ENCODE measurements at regions not wholly inside any gene's neighbourhood (a gene's known extent, or its start where the extent isn't known, plus 50 kb on each side); places are given as distances from the start of the nearest gene placed in this dataset.

DNA sequence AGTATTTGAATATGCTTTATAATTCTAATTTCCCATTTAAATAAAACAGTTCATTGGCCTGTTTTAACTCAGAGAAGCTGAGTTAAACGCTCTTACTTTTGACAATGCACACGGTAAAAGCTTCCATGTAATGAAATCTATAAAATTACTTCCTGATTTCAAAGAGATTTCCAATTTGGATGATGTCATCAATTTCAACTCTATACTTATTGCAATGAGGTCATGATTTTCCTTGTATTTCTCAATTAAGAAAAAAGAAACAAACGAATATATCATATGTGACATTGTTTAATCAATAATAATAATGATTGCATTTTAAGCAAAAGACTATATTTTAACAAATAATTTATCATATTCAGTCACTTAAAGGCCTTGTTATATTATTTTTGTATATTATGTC lies 926.1 kb upstream of the MANEA start (continued):
- TF ChIP-seq NCOA2 (CRISPR knock-in tag; IDR thresholded peaks at IDR 0.05) (no peak), ZFP62 (CRISPR knock-in tag; IDR thresholded peaks at IDR 0.05) (no peak)

DNA sequence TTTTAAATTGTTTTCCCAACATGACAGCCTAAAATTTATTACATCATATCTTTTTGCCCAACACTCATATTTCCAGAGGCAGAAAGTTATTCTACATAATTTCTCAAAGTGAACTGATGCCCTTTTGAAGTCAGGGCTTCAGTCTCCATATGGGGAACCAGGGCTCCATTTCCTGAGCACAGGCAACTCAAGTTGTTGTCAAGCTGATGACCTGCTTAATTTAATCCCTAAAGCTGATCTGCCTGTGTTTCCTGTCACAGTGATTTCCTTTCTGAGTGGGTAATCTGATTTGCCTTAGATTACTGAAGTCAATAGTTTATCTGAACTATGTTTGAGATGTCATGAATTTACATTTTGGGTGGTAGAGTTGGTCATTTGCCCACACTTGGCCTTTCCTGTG lies 932.1 kb upstream of the MANEA start:
- in situ Hi-C loops (cut with HindIII; ENCODE audit: extremely low pct_ligation_motif_present, low pct_unique_long_range_greater_than_20kb) (no loop called here), intact Hi-C loops (cut with micrococcal nuclease; ENCODE audit: unreplicated experiment) (no loop called here)
- Histone ChIP-seq H3K36me3 (replicated peaks in 1 of 2; ENCODE audit: control insufficient read depth in 1 of 2, insufficient read depth in 2 of 2, low read length in 2 of 2) (no peaks in the 10 kb centered on the region), H3K4me3 (replicated peaks in 1 of 3; ENCODE audit: insufficient read depth in 1 of 3, low read depth in 2 of 3, low read length in 3 of 3) (no peak overlapping the region), H3K79me2 (ENCODE audit: insufficient read depth, low read length) (no peaks in the 10 kb centered on the region), H3K4me1 (ENCODE audit: insufficient read depth, low read length) (no peaks in the 10 kb centered on the region), H3K27ac (ENCODE audit: extremely low read length, insufficient read depth, low read length) (no peak overlapping the region), H3K27me3 (ENCODE audit: control insufficient read depth in 1 of 2, insufficient read depth in 2 of 2, low read length in 2 of 2) (no peaks in the 10 kb centered on the region), H3K9me3 (ENCODE audit: low read length) (no peaks in the 10 kb centered on the region), H3K4me2 (ENCODE audit: low read depth, low read length) (no peak overlapping the region), H2AFZ (ENCODE audit: low read length) (no peak overlapping the region), H3K9ac (ENCODE audit: insufficient read depth, low read depth, low read length) (no peak overlapping the region), H4K20me1 (ENCODE audit: insufficient read depth, low read length) (no peaks in the 10 kb centered on the region)
- no TSS peak for BruUV-seq (replicated peaks)
- no peak for FAIRE-seq
- POLR2A ChIA-PET: no interaction called here
- CTCF ChIA-PET (ENCODE audit: low intra/inter-chr PET ratio, low total read pairs): no interaction called here
- TF ChIP-seq KLF15 (CRISPR knock-in tag; IDR thresholded peaks at IDR 0.05; ENCODE audit: borderline replicate concordance) (no peak), DNMT3B (CRISPR knock-in tag; conservative IDR thresholded peaks at IDR 0.05) (no peak), ZNF674 (CRISPR knock-in tag; IDR thresholded peaks at IDR 0.05; ENCODE audit: low read depth) (no peak), SRY (CRISPR knock-in tag; IDR thresholded peaks at IDR 0.05) (no peak), ZNF629 (CRISPR knock-in tag; conservative IDR thresholded peaks at IDR 0.05) (no peak), AKAP8 (CRISPR knock-in tag; IDR thresholded peaks at IDR 0.05) (no peak), ZNF180 (CRISPR knock-in tag; IDR thresholded peaks at IDR 0.05; ENCODE audit: borderline replicate concordance, low read depth) (no peak)
- TF ChIP-seq, protein P1, sequence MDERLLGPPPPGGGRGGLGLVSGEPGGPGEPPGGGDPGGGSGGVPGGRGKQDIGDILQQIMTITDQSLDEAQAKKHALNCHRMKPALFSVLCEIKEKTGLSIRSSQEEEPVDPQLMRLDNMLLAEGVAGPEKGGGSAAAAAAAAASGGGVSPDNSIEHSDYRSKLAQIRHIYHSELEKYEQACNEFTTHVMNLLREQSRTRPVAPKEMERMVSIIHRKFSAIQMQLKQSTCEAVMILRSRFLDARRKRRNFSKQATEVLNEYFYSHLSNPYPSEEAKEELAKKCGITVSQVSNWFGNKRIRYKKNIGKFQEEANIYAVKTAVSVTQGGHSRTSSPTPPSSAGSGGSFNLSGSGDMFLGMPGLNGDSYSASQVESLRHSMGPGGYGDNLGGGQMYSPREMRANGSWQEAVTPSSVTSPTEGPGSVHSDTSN (CRISPR knock-in tag; IDR thresholded peaks at IDR 0.05): no peak
- TF ChIP-seq, protein P2, sequence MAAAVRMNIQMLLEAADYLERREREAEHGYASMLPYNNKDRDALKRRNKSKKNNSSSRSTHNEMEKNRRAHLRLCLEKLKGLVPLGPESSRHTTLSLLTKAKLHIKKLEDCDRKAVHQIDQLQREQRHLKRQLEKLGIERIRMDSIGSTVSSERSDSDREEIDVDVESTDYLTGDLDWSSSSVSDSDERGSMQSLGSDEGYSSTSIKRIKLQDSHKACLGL (CRISPR knock-in tag; IDR thresholded peaks at IDR 0.05): no peak
- TF ChIP-seq, protein P3, sequence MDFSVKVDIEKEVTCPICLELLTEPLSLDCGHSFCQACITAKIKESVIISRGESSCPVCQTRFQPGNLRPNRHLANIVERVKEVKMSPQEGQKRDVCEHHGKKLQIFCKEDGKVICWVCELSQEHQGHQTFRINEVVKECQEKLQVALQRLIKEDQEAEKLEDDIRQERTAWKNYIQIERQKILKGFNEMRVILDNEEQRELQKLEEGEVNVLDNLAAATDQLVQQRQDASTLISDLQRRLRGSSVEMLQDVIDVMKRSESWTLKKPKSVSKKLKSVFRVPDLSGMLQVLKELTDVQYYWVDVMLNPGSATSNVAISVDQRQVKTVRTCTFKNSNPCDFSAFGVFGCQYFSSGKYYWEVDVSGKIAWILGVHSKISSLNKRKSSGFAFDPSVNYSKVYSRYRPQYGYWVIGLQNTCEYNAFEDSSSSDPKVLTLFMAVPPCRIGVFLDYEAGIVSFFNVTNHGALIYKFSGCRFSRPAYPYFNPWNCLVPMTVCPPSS (IDR thresholded peaks at IDR 0.05): no peak
- ATAC-seq: no peak
- no peak for DNase-seq (ENCODE audit: low spot score)

All from HepG2 (cell line).